Vagina (tissue), 2 donors: ENCODE measurements at regions not wholly inside any gene's neighbourhood (a gene's known extent, or its start where the extent isn't known, plus 50 kb on each side); places are given as distances from the start of the nearest gene placed in this dataset.

ENCODE experiments used
- CTCF ChIP-seq, 3 experiments: fragments of 450-650 bp in 2 of 3; fragments of 200-600 bp in 1 of 3; sonication (generic) in 1 of 3; IDR thresholded peaks; one replicate each; pipeline ENCODE4 v1.5.1; 2017 to 2019; ENCODE audit warnings: antibody characterized with exemption in 3 of 3, mild to moderate bottlenecking in 2 of 3, moderate library complexity in 2 of 3
- POLR2A ChIP-seq, 2 donors: fragments of 450-650 bp; IDR thresholded peaks; one replicate each; pipeline ENCODE4 v1.6.1; 2017; ENCODE audit warnings: antibody characterized with exemption in 2 of 2, mild to moderate bottlenecking in 2 of 2, moderate library complexity in 2 of 2

- TF ChIP-seq CTCF (IDR thresholded peaks at IDR 0.05): no peak
- no peak for TF ChIP-seq POLR2A (IDR thresholded peaks at IDR 0.05)
These were observed 231.1 kb downstream of the ANKRD30B start for GRCh38 chr18:14978962-14979535.
